ENCODE measurements at regions not wholly inside any gene's neighbourhood (a gene's known extent, or its start where the extent isn't known, plus 50 kb on each side); places are given as distances from the start of the nearest gene placed in this dataset.

DNA sequence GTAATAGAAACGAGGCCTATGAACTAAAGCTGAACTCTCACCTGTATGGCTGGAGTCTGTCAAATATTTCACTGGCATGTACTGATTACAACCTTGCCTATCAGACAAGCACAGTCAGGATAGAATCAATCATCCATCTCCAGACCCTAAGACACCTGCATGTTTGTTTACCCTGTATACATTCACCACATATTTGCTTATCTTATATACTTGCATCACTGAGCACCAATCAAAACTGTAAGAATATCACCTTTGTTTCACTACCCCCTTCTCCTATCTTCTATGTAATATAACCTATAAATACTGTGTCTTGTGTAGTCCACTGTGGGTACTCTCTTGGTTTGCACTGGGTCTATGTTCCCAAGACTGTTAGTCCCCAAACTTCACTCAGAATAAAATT lies 1085.7 kb downstream of the TAF11L14 start:
- ChIA-PET POLR2A (no interaction called here), CTCF (interaction anchor here (1.6 kb wide), 1 partner anchor 21 kb away, joined by 5 read pairs; no protein-coding TSS in a partner anchor)
- Histone ChIP-seq H3K27ac (ENCODE audit: extremely low read depth, low read depth, low read length) (no peak overlapping the region), H3K9me3 (ENCODE audit: control insufficient read depth, insufficient read depth, low read depth, low read length) (no peaks in the 10 kb centered on the region), H3K4me1 (ENCODE audit: control insufficient read depth, insufficient read depth, low read length) (no peaks in the 10 kb centered on the region), H3K4me3 (ENCODE audit: low read depth, low read length) (no peak overlapping the region), H3K36me3 (ENCODE audit: control insufficient read depth in 2 of 2, insufficient read depth in 1 of 2, low read length in 2 of 2) (no peaks in the 10 kb centered on the region)
- TF ChIP-seq ZNF221 (tag by site-specific recombination; IDR thresholded peaks at IDR 0.05; ENCODE audit: borderline replicate concordance) = no peak
- TF ChIP-seq BCL11A (tag by site-specific recombination; IDR thresholded peaks at IDR 0.05; ENCODE audit: low read depth) = no peak
- no peak for TF ChIP-seq ZIC2 (tag by site-specific recombination; IDR thresholded peaks at IDR 0.05)
- TF ChIP-seq, protein P1, sequence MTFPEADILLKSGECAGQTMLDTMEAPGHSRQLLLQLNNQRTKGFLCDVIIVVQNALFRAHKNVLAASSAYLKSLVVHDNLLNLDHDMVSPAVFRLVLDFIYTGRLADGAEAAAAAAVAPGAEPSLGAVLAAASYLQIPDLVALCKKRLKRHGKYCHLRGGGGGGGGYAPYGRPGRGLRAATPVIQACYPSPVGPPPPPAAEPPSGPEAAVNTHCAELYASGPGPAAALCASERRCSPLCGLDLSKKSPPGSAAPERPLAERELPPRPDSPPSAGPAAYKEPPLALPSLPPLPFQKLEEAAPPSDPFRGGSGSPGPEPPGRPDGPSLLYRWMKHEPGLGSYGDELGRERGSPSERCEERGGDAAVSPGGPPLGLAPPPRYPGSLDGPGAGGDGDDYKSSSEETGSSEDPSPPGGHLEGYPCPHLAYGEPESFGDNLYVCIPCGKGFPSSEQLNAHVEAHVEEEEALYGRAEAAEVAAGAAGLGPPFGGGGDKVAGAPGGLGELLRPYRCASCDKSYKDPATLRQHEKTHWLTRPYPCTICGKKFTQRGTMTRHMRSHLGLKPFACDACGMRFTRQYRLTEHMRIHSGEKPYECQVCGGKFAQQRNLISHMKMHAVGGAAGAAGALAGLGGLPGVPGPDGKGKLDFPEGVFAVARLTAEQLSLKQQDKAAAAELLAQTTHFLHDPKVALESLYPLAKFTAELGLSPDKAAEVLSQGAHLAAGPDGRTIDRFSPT (tag by site-specific recombination; IDR thresholded peaks at IDR 0.05) = no peak
- no peak for TF ChIP-seq ZNF580 (tag by site-specific recombination; IDR thresholded peaks at IDR 0.05)
- TF ChIP-seq ZNF175 (tag by site-specific recombination; IDR thresholded peaks at IDR 0.05) = no peak
- TF ChIP-seq EGR2 (tag by site-specific recombination; IDR thresholded peaks at IDR 0.05; ENCODE audit: low read depth) = no peak
- no peak for TF ChIP-seq KLF16 (tag by site-specific recombination; IDR thresholded peaks at IDR 0.05)
- no peak for TF ChIP-seq ZNF394 (tag by site-specific recombination; IDR thresholded peaks at IDR 0.05; ENCODE audit: borderline replicate concordance)
- TF ChIP-seq ZNF354C (tag by site-specific recombination; IDR thresholded peaks at IDR 0.05; ENCODE audit: borderline replicate concordance, low read depth) = no peak
- TF ChIP-seq ZNF24 (tag by site-specific recombination; IDR thresholded peaks at IDR 0.05) = no peak

DNA sequence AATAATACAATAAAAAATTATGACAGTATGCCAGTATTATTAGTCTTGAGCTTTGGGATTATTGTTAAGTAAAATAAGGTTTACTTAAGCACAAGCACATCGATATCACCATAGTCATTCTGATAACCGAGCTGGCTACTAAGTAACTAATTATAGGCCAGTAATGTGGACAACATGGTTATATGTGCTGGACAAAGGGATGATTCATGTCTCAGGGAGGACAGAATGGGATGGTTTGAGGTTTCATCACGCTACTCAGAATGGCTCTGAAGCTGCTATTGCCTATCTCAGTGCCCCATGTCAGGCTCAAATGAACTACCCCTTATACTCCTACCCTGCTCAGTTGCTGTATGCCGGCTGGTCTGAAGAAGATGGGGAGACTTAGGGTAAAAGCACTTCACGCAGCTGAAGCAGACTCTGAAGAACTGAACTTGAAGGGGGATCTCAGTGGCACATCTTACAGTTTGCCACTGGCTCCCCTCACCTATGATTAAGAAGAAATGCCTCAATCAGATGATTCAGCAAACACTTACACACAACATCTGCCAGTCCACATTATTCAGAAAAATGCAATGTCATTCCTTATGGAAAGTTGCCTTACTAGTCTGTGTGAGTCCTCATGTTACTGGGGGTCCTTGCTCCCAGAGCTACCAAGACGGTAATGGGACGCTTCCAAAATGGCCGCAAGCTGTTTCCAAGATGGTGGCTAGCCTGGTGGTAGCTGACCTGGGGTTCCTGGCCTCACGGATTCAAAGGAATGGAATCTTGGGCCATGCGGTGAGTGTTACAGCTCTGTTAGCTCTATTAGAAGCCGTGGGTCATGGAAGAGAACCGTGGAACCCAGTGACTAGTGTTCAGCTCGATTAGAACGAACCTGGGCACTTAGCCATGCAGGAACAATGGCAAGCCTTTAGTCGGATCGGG lies 1098.6 kb downstream of the TAF11L14 start:
- Histone ChIP-seq H3K9me3 (ENCODE audit: control insufficient read depth, insufficient read depth, low read depth, low read length) (no peaks in the 10 kb centered on the region), H3K36me3 (ENCODE audit: control insufficient read depth in 2 of 2, insufficient read depth in 1 of 2, low read length in 2 of 2) (no peaks in the 10 kb centered on the region), H3K27ac (ENCODE audit: extremely low read depth, low read depth, low read length) (no peak overlapping the region), H3K4me3 (ENCODE audit: low read depth, low read length) (no peak overlapping the region), H3K4me1 (ENCODE audit: control insufficient read depth, insufficient read depth, low read length) (no peaks in the 10 kb centered on the region)
- ChIA-PET CTCF (no interaction called here), POLR2A (no interaction called here)
- TF ChIP-seq ZFP3 (tag by site-specific recombination; IDR thresholded peaks at IDR 0.05; ENCODE audit: low read depth) (no peak), ZNF214 (tag by site-specific recombination; IDR thresholded peaks at IDR 0.05; ENCODE audit: borderline replicate concordance) (no peak), ZNF416 (tag by site-specific recombination; IDR thresholded peaks at IDR 0.05) (no peak), PRDM2 (tag by site-specific recombination; IDR thresholded peaks at IDR 0.05; ENCODE audit: borderline replicate concordance) (no peak), ZNF596 (tag by site-specific recombination; IDR thresholded peaks at IDR 0.05) (no peak), KLF1 (tag by site-specific recombination; IDR thresholded peaks at IDR 0.05) (no peak), ZNF37A (tag by site-specific recombination; IDR thresholded peaks at IDR 0.05) (no peak), ZNF670 (tag by site-specific recombination; IDR thresholded peaks at IDR 0.05; ENCODE audit: low read depth) (no peak), EGR2 (tag by site-specific recombination; IDR thresholded peaks at IDR 0.05; ENCODE audit: low read depth) (no peak), ZNF658 (tag by site-specific recombination; IDR thresholded peaks at IDR 0.05) (no peak), ZNF585B (tag by site-specific recombination; IDR thresholded peaks at IDR 0.05) (no peak)
- TF ChIP-seq, protein P2, sequence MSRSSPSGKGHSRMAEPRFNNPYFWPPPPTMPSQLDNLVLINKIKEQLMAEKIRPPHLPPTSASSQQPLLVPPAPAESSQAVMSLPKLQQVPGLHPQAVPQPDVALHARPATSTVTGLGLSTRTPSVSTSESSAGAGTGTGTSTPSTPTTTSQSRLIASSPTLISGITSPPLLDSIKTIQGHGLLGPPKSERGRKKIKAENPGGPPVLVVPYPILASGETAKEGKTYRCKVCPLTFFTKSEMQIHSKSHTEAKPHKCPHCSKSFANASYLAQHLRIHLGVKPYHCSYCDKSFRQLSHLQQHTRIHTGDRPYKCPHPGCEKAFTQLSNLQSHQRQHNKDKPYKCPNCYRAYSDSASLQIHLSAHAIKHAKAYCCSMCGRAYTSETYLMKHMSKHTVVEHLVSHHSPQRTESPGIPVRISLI (tag by site-specific recombination; IDR thresholded peaks at IDR 0.05) = no peak
- TF ChIP-seq, protein P3, sequence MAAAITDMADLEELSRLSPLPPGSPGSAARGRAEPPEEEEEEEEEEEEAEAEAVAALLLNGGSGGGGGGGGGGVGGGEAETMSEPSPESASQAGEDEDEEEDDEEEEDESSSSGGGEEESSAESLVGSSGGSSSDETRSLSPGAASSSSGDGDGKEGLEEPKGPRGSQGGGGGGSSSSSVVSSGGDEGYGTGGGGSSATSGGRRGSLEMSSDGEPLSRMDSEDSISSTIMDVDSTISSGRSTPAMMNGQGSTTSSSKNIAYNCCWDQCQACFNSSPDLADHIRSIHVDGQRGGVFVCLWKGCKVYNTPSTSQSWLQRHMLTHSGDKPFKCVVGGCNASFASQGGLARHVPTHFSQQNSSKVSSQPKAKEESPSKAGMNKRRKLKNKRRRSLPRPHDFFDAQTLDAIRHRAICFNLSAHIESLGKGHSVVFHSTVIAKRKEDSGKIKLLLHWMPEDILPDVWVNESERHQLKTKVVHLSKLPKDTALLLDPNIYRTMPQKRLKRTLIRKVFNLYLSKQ (tag by site-specific recombination; IDR thresholded peaks at IDR 0.05; ENCODE audit: borderline replicate concordance) = no peak

Data from HEK293 (cell line).